IMR-90 (cell line): ENCODE measurements at regions not wholly inside any gene's neighbourhood (a gene's known extent, or its start where the extent isn't known, plus 50 kb on each side); places are given as distances from the start of the nearest gene placed in this dataset.

ENCODE experiments used
- ATAC-seq: fragments of 200-7000 bp; cut with Tn5 transposase; 2 replicates; pipeline ENCODE4 v1.9.1; 2020; ENCODE audit warnings: low read depth, mild to moderate bottlenecking, moderate library complexity
- BruUV-seq: library from RNA; stranded (reverse); fragments of 400-500 nt; replicated peaks from 2 replicates; lab custom pipeline; 2021; lab: Mats Ljungman, UMichigan
- CTCF ChIA-PET: fragments of 300-600 bp; formaldehyde crosslinking; extraction: SDS; loops from one replicate; lab custom pipeline; 2021; ENCODE audit warnings: antibody characterized with exemption; lab: Yijun Ruan, JAX
- POLR2A ChIA-PET: fragments of 300-600 bp; sonication (Branson Sonifier 250); formaldehyde crosslinking; loops from one replicate; lab custom pipeline; 2022; ENCODE audit warnings: antibody characterized with exemption; ENCODE audit not compliant: unreplicated experiment; lab: Charles Lee
- DNase-seq: peaks from one replicate; pipeline ENCODE4 v3.0.0; 2013
- H2AFZ ChIP-seq: replicated peaks from 2 replicates; pipeline ENCODE3; 2013; ENCODE audit warnings: low read length, mild to moderate bottlenecking; ENCODE audit not compliant: poor library complexity
- H2AK5ac ChIP-seq: 2 replicates; pipeline ENCODE4 v1.6.1; 2013; ENCODE audit warnings: low read depth, low read length, inconsistent platforms
- H2AK9ac ChIP-seq: replicated peaks from 2 replicates; pipeline ENCODE3; 2013; ENCODE audit warnings: mild to moderate bottlenecking, low read depth, low read length, moderate library complexity; ENCODE audit not compliant: poor library complexity
- H2BK120ac ChIP-seq: 2 replicates; pipeline ENCODE4 v1.6.1; 2013; ENCODE audit warnings: low read depth, low read length, inconsistent platforms
- H2BK15ac ChIP-seq: 3 replicates; pipeline ENCODE4 v1.6.1; 2013; ENCODE audit warnings: low read depth, low read length, inconsistent platforms
- H2BK20ac ChIP-seq: 2 replicates; pipeline ENCODE4 v1.6.1; 2013; ENCODE audit warnings: low read depth, mild to moderate bottlenecking, inconsistent platforms, low read length, moderate library complexity
- H2BK5ac ChIP-seq: 2 replicates; pipeline ENCODE4 v1.6.1; 2013; ENCODE audit warnings: mild to moderate bottlenecking, low read depth, low read length, inconsistent platforms; ENCODE audit not compliant: poor library complexity, severe bottlenecking
- H3K14ac ChIP-seq: replicated peaks from 2 replicates; pipeline ENCODE4 v1.6.1; 2013; ENCODE audit warnings: low read depth, low read length, inconsistent platforms
- H3K18ac ChIP-seq: 2 replicates; pipeline ENCODE4 v1.6.1; 2013; ENCODE audit warnings: low read depth, low read length, control low read depth
- H3K23ac ChIP-seq: 2 replicates; pipeline ENCODE4 v1.6.1; 2013; ENCODE audit warnings: low read depth, low read length, inconsistent platforms
- H3K27ac ChIP-seq: 2 replicates; pipeline ENCODE4 v1.5.1; 2013; ENCODE audit warnings: mild to moderate bottlenecking, control low read depth, low read length; ENCODE audit not compliant: insufficient read depth
- H3K27me3 ChIP-seq: 2 replicates; pipeline ENCODE4 v1.6.1; 2013; ENCODE audit warnings: low read length; ENCODE audit not compliant: control insufficient read depth, insufficient read depth
- H3K36me3 ChIP-seq: 2 replicates; pipeline ENCODE4 v1.6.1; 2013; ENCODE audit warnings: low read length, mixed read lengths; ENCODE audit not compliant: control insufficient read depth, insufficient read depth
- H3K4ac ChIP-seq: 2 replicates; pipeline ENCODE4 v1.6.1; 2013; ENCODE audit warnings: low read depth, low read length, inconsistent platforms
- H3K4me1 ChIP-seq: 2 replicates; pipeline ENCODE4 v1.6.1; 2013; ENCODE audit warnings: low read length, mixed read lengths; ENCODE audit not compliant: control insufficient read depth, insufficient read depth
- H3K4me2 ChIP-seq: 2 replicates; pipeline ENCODE4 v1.6.1; 2013; ENCODE audit warnings: low read depth, mild to moderate bottlenecking, control low read depth, low read length, moderate library complexity
- H3K4me3 ChIP-seq: 2 replicates; pipeline ENCODE4 v1.5.1; 2013; ENCODE audit warnings: low read depth, mild to moderate bottlenecking, control low read depth, low read length, moderate library complexity; ENCODE audit not compliant: insufficient read depth
- H3K56ac ChIP-seq: 2 replicates; pipeline ENCODE4 v1.6.1; 2013; ENCODE audit warnings: low read length, inconsistent platforms; ENCODE audit not compliant: insufficient read depth; ENCODE audit errors: extremely low read depth
- H3K79me1 ChIP-seq, 2 experiments: 2 replicates each; pipeline ENCODE4 v1.6.1; 2013; ENCODE audit warnings: low read length in 2 of 2, inconsistent platforms in 1 of 2, low read depth in 1 of 2
- H3K9ac ChIP-seq: 2 replicates; pipeline ENCODE4 v1.6.1; 2013; ENCODE audit warnings: low read depth, low read length, control low read depth
- H3K9me1 ChIP-seq: 2 replicates; pipeline ENCODE4 v1.6.1; 2013; ENCODE audit warnings: low read length, inconsistent platforms; ENCODE audit not compliant: insufficient read depth
- H3K9me3 ChIP-seq: 2 replicates; pipeline ENCODE4 v1.6.1; 2013; ENCODE audit warnings: low read length; ENCODE audit not compliant: control insufficient read depth, insufficient read depth
- H4K20me1 ChIP-seq: 2 replicates; pipeline ENCODE4 v1.6.1; 2013; ENCODE audit warnings: low read length, inconsistent platforms; ENCODE audit not compliant: insufficient read depth
- H4K5ac ChIP-seq: 2 replicates; pipeline ENCODE4 v1.6.1; 2013; ENCODE audit warnings: mild to moderate bottlenecking, low read depth, low read length, control low read depth
- H4K8ac ChIP-seq, 2 experiments: 2 replicates each; pipeline ENCODE4 v1.6.1; 2013; ENCODE audit warnings: low read depth in 2 of 2, low read length in 2 of 2, control low read depth in 1 of 2, inconsistent platforms in 1 of 2
- H4K91ac ChIP-seq: 2 replicates; pipeline ENCODE4 v1.6.1; 2013; ENCODE audit warnings: low read depth, low read length, inconsistent platforms; ENCODE audit not compliant: insufficient read depth
- BHLHE40 ChIP-seq: fragments of 150-350 bp; IDR thresholded peaks from 2 replicates; pipeline ENCODE4 v1.6.1; 2016; ENCODE audit warnings: mild to moderate bottlenecking, low read depth, low read length
- CEBPB ChIP-seq: IDR thresholded peaks from 2 replicates; pipeline ENCODE4 v1.6.1; 2012; ENCODE audit warnings: low read depth, low read length, improper control_type of control experiment
- MAFK ChIP-seq: IDR thresholded peaks from 2 replicates; pipeline ENCODE4 v1.6.1; 2012; ENCODE audit warnings: low read depth, low read length, improper control_type of control experiment
- RAD21 ChIP-seq: IDR thresholded peaks from 2 replicates; pipeline ENCODE4 v1.6.1; 2012; ENCODE audit warnings: low read length, improper control_type of control experiment
- RCOR1 ChIP-seq: IDR thresholded peaks from 2 replicates; pipeline ENCODE4 v1.6.1; 2012; ENCODE audit warnings: mild to moderate bottlenecking, low read length, improper control_type of control experiment; ENCODE audit not compliant: insufficient replicate concordance
- SMC3 ChIP-seq: fragments of 150-350 bp; IDR thresholded peaks from 2 replicates; pipeline ENCODE4 v1.6.1; 2016; ENCODE audit warnings: low read depth, mild to moderate bottlenecking, antibody characterized with exemption, low read length, moderate library complexity
- WGBS, 2 experiments: methylation state at CpG; one replicate each; pipeline versions ENCODE4 v1.1.5 to v1.1.7; 2013; ENCODE audit warnings: missing lambda C conversion rate in 2 of 2; ENCODE audit not compliant: insufficient read length in 1 of 2; ENCODE audit errors: extremely low coverage in 2 of 2; 5-methylcytosine and 5-hydroxymethylcytosine counted together
- dilution Hi-C: fragments of 300-500 bp; cut with HindIII; formaldehyde crosslinking; loops from one replicate; pipeline ENCODE4 v1.14.3; 2018; ENCODE audit warnings: low sequenced_read_pairs; ENCODE audit not compliant: unreplicated experiment
- in situ Hi-C: fragments of 300-500 bp; cut with MboI; formaldehyde crosslinking; loops from 3 replicates; pipeline ENCODE4 v1.14.3; 2019; ENCODE audit warnings: low sequenced_read_pairs, inconsistent platforms, mixed read lengths
- intact Hi-C: fragments of 100-400 bp; cut with micrococcal nuclease; formaldehyde crosslinking; loops from 2 replicates; pipeline ENCODE4 v1.10.0; 2022
- TF ChIP-seq, protein P1 (sequence below): fragments of 150-350 bp; IDR thresholded peaks from 2 replicates; pipeline ENCODE4 v1.6.1; 2016; ENCODE audit warnings: low read depth, mild to moderate bottlenecking, low read length, moderate library complexity, borderline replicate concordance

DNA sequence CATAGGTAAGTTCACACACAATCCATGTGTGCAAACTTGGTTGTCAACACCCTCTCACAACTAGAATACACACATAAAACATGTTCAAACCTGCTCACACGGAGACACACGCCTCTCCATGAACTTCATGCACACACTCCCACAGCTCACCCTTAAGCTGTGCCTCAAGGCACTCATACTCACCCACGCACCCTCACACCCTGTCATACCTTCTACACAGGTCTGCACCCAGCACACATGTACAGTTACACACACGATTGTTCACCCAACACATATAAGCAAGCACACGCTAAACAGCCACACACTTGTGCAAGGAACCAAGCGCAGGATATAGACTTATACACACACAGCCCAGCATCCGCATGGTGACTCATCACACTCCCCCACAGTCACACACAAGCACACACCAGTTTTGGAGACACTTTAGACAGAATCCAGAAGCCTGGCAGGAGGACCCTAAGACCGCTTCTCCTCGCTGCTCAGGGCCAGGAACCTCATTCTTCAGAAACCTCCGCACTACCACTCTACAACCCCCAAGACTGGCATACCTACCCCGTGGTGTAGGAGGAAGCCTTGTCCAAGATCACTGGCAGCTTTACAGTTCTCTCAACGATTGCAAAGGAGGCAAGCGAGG, 58.7 kb upstream of the ZC3H12A start:
- 69% methylated on average over 7 of the region's 13 CpGs; no CpG with 5 or more reads in 1 of the 2 experiments for WGBS, 2 experiments
- intact Hi-C loops, result no loop called here

More for the DNA sequence above, 58.7 kb upstream of the ZC3H12A start:
- H3K27ac ChIP-seq, result no peak overlapping the region
- dilution Hi-C loops (no loop called here), in situ Hi-C loops (no loop called here)
- no peak overlapping the region for H2BK15ac ChIP-seq
- H2BK20ac ChIP-seq, result no peak overlapping the region
- no peak for TF ChIP-seq BHLHE40
- no peak for TF ChIP-seq MAFK
- TF ChIP-seq, protein P1, sequence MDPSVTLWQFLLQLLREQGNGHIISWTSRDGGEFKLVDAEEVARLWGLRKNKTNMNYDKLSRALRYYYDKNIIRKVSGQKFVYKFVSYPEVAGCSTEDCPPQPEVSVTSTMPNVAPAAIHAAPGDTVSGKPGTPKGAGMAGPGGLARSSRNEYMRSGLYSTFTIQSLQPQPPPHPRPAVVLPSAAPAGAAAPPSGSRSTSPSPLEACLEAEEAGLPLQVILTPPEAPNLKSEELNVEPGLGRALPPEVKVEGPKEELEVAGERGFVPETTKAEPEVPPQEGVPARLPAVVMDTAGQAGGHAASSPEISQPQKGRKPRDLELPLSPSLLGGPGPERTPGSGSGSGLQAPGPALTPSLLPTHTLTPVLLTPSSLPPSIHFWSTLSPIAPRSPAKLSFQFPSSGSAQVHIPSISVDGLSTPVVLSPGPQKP, result no peak
- no peak for TF ChIP-seq CEBPB
- TF ChIP-seq SMC3, result no peak
- no peak for TF ChIP-seq RCOR1
- no peak for TF ChIP-seq RAD21
- H3K27me3 ChIP-seq, result no peaks in the 10 kb centered on the region
- no peak overlapping the region for H2BK120ac ChIP-seq
- ChIA-PET POLR2A (no interaction called here), CTCF (no interaction called here)
- no peak overlapping the region for H4K91ac ChIP-seq
- no peak overlapping the region for H4K8ac ChIP-seq
- no peak overlapping the region for H3K56ac ChIP-seq
- H3K4me3 ChIP-seq, result no peak overlapping the region
- H3K23ac ChIP-seq, result no peak overlapping the region
- H3K9ac ChIP-seq, result no peak overlapping the region
- H2AK9ac ChIP-seq, result no peak overlapping the region
- H3K14ac ChIP-seq, result no peak overlapping the region
- DNase-seq (no peak), ATAC-seq (no peak)
- no peak overlapping the region for H3K4me2 ChIP-seq
- no peaks in the 10 kb centered on the region for H3K9me3 ChIP-seq
- H2BK5ac ChIP-seq, result no peak overlapping the region
- no TSS peak for BruUV-seq
- no peaks in the 10 kb centered on the region for H4K20me1 ChIP-seq
- H3K4me1 ChIP-seq, result no peaks in the 10 kb centered on the region
- no peak overlapping the region for H3K4ac ChIP-seq
- H3K79me1 ChIP-seq, result no peaks in the 10 kb centered on the region
- H3K36me3 ChIP-seq, result no peaks in the 10 kb centered on the region
- no peak overlapping the region for H4K5ac ChIP-seq
- H2AFZ ChIP-seq, result no peak overlapping the region
- no peak overlapping the region for H3K18ac ChIP-seq
- H2AK5ac ChIP-seq, result no peak overlapping the region
- no peaks in the 10 kb centered on the region for H3K9me1 ChIP-seq
